Astrocyte of the cerebellum (primary cell): ENCODE measurements at regions not wholly inside any gene's neighbourhood (a gene's known extent, or its start where the extent isn't known, plus 50 kb on each side); places are given as distances from the start of the nearest gene placed in this dataset.

Source experiments
- DNase-seq: peaks from one replicate; pipeline ENCODE4 v3.0.0-alpha.2; 2011; ENCODE audit warnings: low read depth
- H3K4me3 ChIP-seq: 2 replicates; pipeline ENCODE4 v1.5.1; 2011; ENCODE audit warnings: mild to moderate bottlenecking, low read depth, low read length, moderate library complexity
- CTCF ChIP-seq: IDR thresholded peaks from 2 replicates; pipeline ENCODE4 v1.5.1; 2012; ENCODE audit warnings: low read length, low read depth, moderate library complexity, mild to moderate bottlenecking; ENCODE audit errors: missing control alignments
- in situ Hi-C: cut with HindIII; loops from 2 replicates; pipeline ENCODE4 v1.10.0; 2017; ENCODE audit warnings: low sequenced_read_pairs

GRCh38 chr5:2335125-2335732 lies 416.2 kb downstream of the IRX2 start:
- no peak overlapping the region for H3K4me3 ChIP-seq
- no peak for DNase-seq
- TF ChIP-seq CTCF = no peak
- in situ Hi-C loops = no loop called here

DNA sequence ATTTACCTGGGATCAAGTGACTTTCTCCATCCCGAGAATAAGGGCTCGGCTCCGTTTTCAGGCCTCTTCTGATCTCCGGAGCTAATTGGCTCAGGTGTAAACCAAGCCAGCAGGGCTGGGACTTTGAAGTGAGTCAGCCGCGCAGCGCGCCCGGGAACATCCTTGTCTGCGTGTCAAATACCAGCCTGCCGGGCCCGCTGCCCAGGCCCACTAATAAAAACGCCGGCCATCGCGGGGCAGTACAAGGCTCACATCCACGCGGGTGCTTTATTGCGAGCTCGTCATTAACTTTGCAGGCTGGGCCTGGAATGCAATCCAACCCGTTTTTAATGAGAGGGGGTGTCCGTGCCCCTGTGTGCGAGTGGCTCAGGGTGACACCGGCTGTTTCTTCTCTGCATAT lies 416.8 kb downstream of the IRX2 start:
- TF ChIP-seq CTCF = no peak
- H3K4me3 ChIP-seq = no peak overlapping the region
- in situ Hi-C loops = no loop called here
- DNase-seq = no peak

- in situ Hi-C loops = no loop called here
- no peak for TF ChIP-seq CTCF
- no peak overlapping the region for H3K4me3 ChIP-seq
- no peak for DNase-seq
Measured at GRCh38 chr5:2333291-2333690, 418.2 kb downstream of the IRX2 start.

DNA sequence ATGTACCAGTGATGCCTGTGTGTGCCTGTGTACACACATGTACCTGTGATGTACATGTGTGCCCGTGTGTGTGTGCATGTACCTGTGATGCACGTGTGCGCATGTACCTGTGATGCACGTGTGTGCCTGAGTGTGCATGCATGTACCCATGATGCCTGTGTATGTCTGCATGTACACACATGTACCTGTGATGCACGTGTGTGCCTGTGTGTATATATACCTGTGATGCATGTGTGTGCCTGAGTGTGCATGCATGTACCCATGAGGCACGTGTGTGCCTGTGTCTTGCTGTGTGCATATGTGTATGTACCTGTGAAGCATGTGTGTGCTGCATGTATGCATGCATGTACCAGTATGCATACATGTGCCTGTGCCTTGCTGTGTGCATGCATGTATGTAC lies 419.0 kb downstream of the IRX2 start:
- no peak for TF ChIP-seq CTCF

DNA sequence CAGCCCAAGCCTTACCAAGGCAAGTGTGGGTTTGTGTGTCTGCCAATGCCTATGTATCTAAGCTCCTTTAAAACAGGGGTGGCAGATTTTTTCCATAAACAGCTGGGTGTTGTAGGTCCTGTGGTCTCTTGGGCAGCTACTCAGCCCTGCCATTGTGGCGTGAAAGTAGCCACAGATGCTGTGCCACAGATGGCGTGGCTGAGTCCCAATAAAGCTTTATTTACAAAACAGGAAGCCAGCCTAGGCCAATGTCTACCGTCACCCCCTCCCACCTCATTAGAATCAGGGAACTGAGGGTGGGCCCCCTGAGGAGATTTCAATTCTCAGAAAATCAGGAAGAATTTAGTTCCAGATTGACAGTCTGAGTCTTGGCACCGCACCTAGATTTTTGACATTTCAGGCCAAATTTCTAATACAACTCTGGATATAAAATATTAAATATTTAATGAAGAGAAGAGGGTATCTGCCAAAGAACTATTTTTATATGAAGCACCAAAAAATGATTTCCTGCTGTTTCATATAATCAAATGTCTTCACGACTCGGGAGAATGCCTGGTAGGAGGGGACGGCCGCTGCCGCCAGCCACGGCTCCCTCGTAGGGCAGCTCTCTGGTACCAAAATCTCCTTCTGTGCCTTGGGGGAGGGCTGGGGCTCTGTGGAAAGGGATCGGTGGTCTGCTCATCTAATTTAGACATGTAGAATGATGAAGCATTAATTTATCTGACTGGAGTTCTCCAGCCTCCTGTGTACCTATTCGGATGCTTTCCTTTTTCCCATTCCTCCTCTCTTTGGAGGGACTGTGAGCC lies 420.9 kb downstream of the IRX2 start:
- H3K4me3 ChIP-seq = no peak overlapping the region
- in situ Hi-C loops = no loop called here
- DNase-seq = no peak
- TF ChIP-seq CTCF = no peak

More for the DNA sequence above, 419.0 kb downstream of the IRX2 start:
- DNase-seq = no peak
- no peak overlapping the region for H3K4me3 ChIP-seq
- in situ Hi-C loops = no loop called here

DNA sequence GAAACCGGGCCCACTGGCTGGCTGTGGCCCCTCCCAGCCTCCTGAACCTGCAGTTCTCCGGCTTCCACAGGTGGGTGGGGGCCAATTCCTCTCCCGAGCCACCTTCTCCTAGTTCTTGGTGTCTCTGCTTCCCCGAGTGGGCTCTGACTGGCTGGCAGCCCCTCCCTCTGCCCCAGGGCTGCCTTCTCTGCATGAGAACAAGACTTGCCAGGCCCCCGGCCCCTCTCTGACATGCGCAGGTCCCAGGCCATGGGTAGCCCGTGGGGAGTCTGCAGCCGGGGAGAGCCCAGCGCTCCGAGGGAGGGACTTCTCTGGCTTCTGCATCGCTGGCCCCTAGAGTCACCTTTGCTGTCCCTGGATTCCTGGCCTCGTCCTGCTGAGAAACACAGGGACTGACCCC lies 421.7 kb downstream of the IRX2 start:
- in situ Hi-C loops = no loop called here
- DNase-seq = no peak
- TF ChIP-seq CTCF = no peak
- no peak overlapping the region for H3K4me3 ChIP-seq
